Brain microvascular endothelial cell (primary cell): ENCODE measurements at regions not wholly inside any gene's neighbourhood (a gene's known extent, or its start where the extent isn't known, plus 50 kb on each side); places are given as distances from the start of the nearest gene placed in this dataset.

Source experiments
- DNase-seq: peaks from one replicate; pipeline ENCODE4 v3.0.0-alpha.2; 2020
- H3K27ac ChIP-seq: fragments of 250-450 bp; sonication (Bioruptor Pico); 2 replicates; pipeline ENCODE4 v1.5.1; 2020; ENCODE audit warnings: mild to moderate bottlenecking, moderate library complexity
- H3K27me3 ChIP-seq: fragments of 250-450 bp; sonication (Bioruptor Pico); replicated peaks from 2 replicates; pipeline ENCODE4 v1.5.1; 2020; ENCODE audit warnings: mild to moderate bottlenecking
- H3K36me3 ChIP-seq: fragments of 250-450 bp; sonication (Bioruptor Pico); replicated peaks from 2 replicates; pipeline ENCODE4 v1.5.1; 2020; ENCODE audit warnings: mild to moderate bottlenecking
- H3K4me3 ChIP-seq: 2 replicates; pipeline ENCODE4 v1.5.1; 2011; ENCODE audit warnings: low read depth, mild to moderate bottlenecking, control low read depth, low read length, moderate library complexity
- CTCF ChIP-seq: IDR thresholded peaks from 2 replicates; pipeline ENCODE4 v1.5.1; 2011; ENCODE audit warnings: low read depth, mild to moderate bottlenecking, moderate library complexity, low read length, control low read depth, inconsistent platforms; ENCODE audit errors: missing control alignments
- in situ Hi-C: cut with HindIII; loops from 2 replicates; pipeline ENCODE4 v1.10.0; 2017; ENCODE audit warnings: low sequenced_read_pairs, low pct_ligation_motif_present

- peak overlapping the region; percentile 2 for H3K27ac ChIP-seq
- no peaks in the 10 kb centered on the region for H3K27me3 ChIP-seq
- no peak for TF ChIP-seq CTCF
- H3K36me3 ChIP-seq: no peaks in the 10 kb centered on the region
- in situ Hi-C loops: no loop called here
- no peak overlapping the region for H3K4me3 ChIP-seq
- DNase-seq: peak; percentile 16
These were observed 331.9 kb upstream of the FLRT2 start for GRCh38 chr14:85198001-85198400.

DNA sequence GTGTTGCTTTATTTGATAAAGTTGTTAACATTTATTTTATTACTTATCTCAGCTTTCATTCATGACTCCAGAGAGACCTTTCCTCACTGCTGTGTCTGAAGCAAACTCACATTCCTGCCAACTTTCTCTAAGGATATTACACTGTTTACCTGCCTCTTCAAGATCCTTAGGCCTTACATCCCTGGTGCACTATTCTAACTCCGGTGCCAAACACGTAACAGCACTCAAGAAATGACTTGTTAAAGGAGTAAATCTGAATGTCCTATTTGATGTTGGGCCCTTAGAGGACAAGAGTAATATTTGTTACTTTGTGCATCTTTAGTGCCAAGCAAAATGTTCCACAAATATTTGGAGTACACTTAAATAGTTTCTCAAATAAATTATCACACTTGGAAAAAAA, 324.1 kb upstream of the FLRT2 start:
- in situ Hi-C loops: no loop called here
- no peak for DNase-seq
- H3K36me3 ChIP-seq: no peaks in the 10 kb centered on the region
- H3K27me3 ChIP-seq: no peaks in the 10 kb centered on the region
- no peak for TF ChIP-seq CTCF
- H3K27ac ChIP-seq: no peak overlapping the region
- no peak overlapping the region for H3K4me3 ChIP-seq

GRCh38 chr14:85214471-85214870, 315.5 kb upstream of the FLRT2 start:
- Histone ChIP-seq H3K27me3 (no peaks in the 10 kb centered on the region), H3K36me3 (no peaks in the 10 kb centered on the region), H3K4me3 (no peak overlapping the region), H3K27ac (peak overlapping the region; percentile 67)
- in situ Hi-C loops: no loop called here
- peak; percentile 73 for DNase-seq
- no peak for TF ChIP-seq CTCF

DNA sequence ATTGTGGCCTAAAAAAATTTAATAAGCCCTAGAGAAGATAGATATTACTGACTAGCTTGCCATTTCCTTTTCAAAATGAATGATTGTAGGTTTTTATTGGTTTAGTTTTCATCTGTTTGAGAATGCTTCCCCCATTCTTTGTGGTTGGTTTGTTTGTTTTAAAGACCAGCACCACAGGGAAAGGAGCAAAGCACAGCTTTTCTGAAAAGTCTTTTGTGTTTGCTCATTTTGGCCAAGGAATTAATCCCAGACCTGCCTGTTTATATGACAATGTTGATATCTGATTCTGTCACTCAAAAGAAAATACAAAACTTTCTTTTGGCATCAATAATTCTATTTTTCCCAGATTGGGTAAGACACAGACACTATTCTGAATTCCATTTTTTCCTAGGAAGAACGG, 312.5 kb upstream of the FLRT2 start:
- Histone ChIP-seq H3K4me3 (no peak overlapping the region), H3K27ac (no peak overlapping the region), H3K27me3 (no peaks in the 10 kb centered on the region), H3K36me3 (no peaks in the 10 kb centered on the region)
- DNase-seq: peak; percentile 18
- TF ChIP-seq CTCF: no peak
- in situ Hi-C loops: no loop called here

DNA sequence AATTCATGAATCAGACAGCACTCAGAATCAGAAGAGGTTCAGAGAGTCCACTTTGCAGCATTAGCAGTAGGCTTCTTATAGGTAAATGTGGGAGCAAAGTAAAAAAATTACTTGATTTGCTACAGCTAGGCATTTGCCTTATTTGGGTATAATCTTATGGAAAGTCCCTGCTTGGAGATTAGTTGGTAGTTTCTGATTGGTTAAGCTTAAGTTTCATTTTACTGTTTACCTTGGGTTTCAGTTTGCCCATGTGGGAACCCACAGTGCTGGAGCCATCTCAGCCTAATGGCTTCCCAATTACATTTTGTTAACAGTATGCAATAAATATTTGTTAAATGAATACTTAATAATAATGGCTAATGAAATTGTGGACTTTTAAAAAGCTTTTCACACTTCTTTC, 311.0 kb upstream of the FLRT2 start:
- no peaks in the 10 kb centered on the region for H3K36me3 ChIP-seq
- H3K27ac ChIP-seq: no peak overlapping the region
- no peak for TF ChIP-seq CTCF
- DNase-seq: no peak
- no peak overlapping the region for H3K4me3 ChIP-seq
- in situ Hi-C loops: no loop called here
- H3K27me3 ChIP-seq: no peaks in the 10 kb centered on the region

DNA sequence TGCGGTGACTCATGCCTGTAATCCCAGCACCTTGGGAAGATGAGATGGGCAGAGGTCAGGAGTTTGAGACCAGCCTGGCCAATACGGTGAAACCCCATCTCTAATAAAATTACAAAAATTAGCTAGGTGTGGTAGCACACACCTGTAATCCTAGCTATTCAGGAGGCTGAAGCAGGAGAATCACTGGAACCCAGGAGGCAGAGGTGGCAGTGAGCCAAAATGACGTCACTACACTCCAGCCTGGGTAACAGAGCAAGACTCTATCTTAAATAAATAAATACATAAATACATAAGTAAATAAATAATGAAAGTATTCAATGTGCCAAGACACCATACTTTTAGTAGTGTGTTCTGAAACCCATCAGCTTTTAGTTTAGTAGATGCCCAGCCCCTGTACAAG, 308.1 kb upstream of the FLRT2 start:
- no peak overlapping the region for H3K27ac ChIP-seq
- no peaks in the 10 kb centered on the region for H3K27me3 ChIP-seq
- DNase-seq: no peak
- no peaks in the 10 kb centered on the region for H3K36me3 ChIP-seq
- in situ Hi-C loops: no loop called here
- TF ChIP-seq CTCF: no peak
- no peak overlapping the region for H3K4me3 ChIP-seq
